SK-N-MC (cell line): ENCODE measurements at regions not wholly inside any gene's neighbourhood (a gene's known extent, or its start where the extent isn't known, plus 50 kb on each side); places are given as distances from the start of the nearest gene placed in this dataset.

ENCODE experiments used
- EZH2 ChIP-seq: fragments of 200-600 bp; sonication (generic); IDR thresholded peaks from one replicate; pipeline ENCODE4 v1.6.1; 2017; ENCODE audit warnings: antibody characterized with exemption
- POLR2AphosphoS5 ChIP-seq: IDR thresholded peaks from 2 replicates; pipeline ENCODE4 v1.6.1; 2012; ENCODE audit warnings: mild to moderate bottlenecking, low read depth, low read length, borderline replicate concordance

GRCh38 chr3:5309602-5310001, 122.1 kb downstream of the EDEM1 start:
- TF ChIP-seq POLR2AphosphoS5 (no peak), EZH2 (no peak)
